Stimulated activated CD8-positive, alpha-beta memory T cell treated with anti-CD3 and anti-CD28 coated beads, Interleukin-7, amount 100 ng/mL, for 4 hours (primary cell): ENCODE measurements at regions not wholly inside any gene's neighbourhood (a gene's known extent, or its start where the extent isn't known, plus 50 kb on each side); places are given as distances from the start of the nearest gene placed in this dataset.
"Not testable (repeated sequence)": the region's sequence is repeated elsewhere in the genome, so short reads cannot be mapped to it uniquely, and the experiment has no call there.

Experiments
- DNase-seq, 2 donors: peaks; one replicate each; pipeline ENCODE4 v3.0.0-alpha.2; 2020; ENCODE audit warnings: low read depth in 2 of 2

DNA sequence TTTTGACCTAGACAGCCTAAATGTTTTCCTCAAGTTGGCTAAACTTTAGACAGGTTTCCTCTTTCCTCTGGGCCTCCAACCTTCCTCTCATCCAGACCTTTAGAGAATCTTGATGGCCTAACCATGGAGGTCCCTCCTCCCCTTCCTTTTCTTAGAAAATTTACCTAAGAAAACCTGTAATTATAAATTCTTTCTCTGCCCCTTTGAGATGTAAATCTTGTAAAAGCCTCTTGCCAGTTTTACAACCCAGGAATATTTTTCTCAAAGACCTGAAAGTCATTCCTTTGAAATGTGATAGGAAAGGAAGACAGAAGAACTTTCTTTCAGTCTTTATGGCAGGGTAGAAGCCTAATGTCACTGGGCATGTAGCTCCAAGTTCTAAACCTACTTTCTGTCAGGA lies 1752.6 kb upstream of the C9orf72 start:
- no peak for DNase-seq

DNA sequence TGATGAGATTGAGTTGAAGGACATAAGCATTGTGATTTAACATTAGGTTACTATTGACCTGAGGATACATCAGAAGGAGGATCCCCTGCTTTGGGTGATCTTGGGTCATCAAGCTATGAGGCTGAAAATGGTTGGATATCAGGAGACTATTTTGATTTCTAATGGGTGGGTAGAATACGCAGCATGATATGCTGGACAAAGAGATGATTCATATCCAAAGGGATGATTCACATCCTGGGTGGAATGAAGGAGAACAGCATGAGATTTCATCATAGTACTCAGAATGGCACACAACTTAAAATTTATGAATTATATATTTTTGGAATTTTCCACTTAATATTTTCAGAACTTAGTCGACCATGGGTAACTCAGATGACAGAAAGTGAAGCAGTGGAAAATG lies 1759.5 kb upstream of the C9orf72 start:
- DNase-seq: no peak

DNA sequence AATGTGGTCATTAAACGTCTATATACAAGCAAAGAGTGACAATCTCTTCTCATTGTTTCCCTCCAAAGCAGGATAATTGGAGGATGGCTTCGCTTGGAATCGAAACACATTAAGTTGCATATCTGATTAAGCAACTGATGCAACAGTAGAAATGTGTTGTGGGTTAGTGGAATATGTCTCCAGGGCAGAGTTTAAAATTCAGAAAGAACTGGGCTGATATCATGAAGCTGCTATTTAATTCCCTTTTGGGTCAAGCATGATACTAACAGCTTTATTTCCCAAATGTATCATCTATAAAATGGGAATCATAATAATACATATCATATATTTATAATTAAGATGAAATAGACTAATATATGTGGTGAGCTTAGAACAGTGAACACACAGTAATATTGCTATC lies 1763.0 kb upstream of the C9orf72 start:
- DNase-seq: no peak

DNA sequence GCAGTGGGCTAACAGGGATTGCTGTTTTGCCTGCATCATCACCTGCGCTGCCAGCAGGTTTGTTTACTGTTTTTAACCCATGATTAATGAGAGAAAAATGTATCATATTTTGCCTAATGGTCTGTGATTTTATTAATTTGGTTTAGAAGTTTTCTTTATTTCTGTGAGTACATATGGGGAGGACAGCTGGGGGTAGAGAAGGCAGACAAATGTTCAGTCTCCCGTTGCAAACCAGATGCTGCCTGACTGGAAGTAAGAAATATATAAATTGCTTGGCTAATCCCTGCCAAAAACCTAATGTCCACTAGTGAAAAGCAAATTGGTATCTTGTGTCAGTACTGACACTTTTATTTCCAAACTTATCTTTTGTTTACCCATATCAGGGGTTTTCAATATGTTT lies 1766.1 kb upstream of the C9orf72 start:
- DNase-seq: no peak

DNA sequence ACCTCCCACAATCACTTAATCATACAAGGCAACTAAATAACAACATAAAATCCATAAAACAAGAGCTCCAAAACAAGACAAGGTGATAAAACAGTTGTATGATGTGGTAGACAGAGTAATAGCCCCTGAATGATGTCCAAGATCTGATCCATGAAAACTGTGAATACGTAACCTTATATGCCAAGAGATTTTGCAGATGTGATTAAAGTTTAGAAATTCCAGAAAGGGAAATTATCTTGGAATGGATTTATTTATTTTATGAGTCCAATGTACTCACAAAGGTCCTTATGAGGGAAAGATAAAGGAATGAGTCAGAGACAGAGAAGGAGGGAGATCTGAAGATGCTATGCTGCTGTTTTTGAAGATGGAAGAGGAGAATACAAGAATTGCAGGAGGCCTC lies 1775.7 kb upstream of the C9orf72 start:
- no peak for DNase-seq

DNA sequence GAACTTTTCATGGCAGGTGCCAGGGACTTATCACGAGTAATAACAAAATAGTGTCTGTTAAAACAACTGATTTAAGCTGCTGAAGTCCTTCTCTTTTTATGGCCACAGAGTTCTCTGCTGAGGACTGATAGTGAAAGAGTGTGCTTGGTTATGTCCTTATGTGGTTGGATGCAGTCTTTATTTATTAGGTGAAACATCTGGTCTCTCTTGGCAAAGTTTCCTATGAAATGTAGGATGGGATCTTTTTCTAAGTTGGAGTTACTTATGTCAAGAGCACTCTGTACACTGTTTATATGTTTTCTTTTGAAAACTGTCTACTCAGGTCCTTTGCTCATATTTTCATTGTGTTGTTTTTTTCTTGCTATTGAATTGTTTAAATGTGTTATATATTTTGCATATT lies 1816.1 kb upstream of the C9orf72 start:
- DNase-seq: no peak

DNA sequence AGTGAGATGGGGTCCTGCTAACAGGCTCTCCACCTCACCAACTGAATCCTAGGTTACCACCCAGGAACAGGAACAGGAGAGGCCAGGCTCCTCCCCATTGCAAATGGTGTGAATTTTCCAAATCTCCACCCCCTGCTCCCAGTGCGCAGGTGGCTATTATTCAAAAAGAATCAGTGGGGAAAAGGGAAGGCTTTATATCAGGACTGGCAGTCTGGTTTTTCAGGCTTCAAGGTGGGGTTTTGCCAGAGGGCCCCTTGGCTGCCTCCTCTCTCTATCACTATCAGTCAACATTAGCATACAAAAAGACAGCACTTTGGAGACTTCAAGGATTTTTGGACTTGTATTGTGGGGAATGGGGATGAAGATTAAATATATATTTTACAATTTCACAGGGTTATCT lies 1817.6 kb upstream of the C9orf72 start:
- DNase-seq: no peak

DNA sequence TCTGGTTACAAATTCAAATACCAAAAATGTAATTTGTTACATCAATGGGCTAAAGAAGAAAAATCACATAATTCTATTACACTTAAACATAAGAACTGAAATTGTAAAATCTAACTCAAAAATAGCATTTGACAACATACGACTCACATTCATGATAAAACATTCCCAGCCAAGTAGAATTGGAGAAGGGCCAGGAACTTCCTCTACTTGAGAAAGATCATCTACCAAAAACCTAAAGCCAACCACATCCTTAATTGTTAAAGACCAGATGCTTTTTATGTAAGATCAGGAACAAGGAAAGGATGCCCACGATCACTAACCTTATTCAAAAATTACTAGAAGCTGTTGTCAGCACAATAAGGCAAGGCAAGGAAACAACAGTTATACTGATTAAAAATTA lies 1819.8 kb upstream of the C9orf72 start:
- no peak for DNase-seq

DNA sequence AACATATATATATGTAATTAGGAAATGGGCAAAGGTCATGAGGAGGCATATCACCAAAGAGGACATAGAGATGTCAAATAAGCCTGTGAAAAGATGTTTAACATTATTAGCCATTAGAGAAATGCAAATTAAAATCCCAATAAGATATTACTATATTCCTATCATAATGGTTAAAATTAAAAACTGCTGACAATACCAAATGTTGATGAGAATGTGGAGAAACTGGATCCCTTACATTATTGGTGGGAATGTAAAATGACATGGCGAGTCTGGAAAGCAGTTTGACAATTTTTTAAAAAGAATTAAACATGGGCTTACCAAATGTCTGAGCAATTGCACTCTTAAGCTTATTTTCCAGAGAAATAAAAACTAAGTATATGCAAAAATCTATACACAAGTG lies 1821.6 kb upstream of the C9orf72 start:
- DNase-seq: no peak

DNA sequence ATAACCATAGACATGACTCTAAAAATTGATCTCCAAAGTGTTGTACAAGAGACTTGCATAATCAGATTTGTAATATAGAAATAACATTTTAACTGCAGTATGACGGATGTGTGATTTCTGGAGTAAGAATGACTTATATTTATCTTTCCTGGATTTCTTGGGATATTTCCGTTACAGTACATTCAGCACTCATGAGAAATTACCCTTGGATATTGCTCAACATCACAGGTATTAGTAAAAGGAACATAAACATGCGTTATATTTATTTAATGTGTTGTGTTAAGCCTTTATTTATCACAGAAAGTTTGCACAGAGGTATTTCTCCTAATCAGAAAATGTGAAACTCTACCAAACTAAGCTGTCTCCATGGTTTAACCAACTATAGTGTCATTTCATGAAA lies 1823.9 kb upstream of the C9orf72 start:
- DNase-seq: no peak

DNA sequence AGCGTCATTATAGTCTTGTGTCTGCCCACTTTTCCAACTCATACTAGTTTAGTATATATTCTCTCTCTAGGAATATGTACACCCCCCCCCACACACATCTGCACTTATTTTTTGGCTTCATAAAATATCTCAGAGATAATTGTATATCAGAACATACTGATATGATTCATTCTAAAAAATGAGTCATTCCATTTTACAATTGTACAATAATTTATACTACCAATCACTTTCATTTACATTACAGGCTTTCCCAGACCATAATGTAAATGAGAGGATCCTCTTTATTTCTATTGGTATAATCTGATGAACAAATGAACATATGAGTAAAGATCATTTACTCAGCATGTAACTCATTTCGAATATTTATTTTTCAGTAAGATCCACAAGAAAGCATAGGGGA lies 1842.9 kb upstream of the C9orf72 start:
- no peak for DNase-seq

DNA sequence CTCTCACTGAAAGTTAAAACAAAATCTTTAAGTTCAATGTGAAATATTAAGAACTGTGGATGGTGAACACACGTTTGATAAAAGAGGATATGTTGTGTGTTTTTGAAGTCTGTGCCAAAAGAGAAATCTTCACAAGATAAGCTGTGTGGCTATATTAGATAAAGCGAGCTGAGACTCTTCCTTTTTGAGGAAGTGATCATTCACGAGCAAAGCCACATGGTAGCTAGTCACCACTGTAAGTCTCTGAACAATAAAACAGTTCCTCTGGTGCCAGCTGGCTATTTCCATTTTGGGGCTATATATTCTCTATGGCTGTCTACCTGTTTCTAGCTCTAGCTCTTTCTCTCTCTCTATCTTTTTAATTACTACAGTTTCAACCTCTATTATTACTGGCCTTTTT lies 1849.2 kb upstream of the C9orf72 start:
- no peak for DNase-seq

DNA sequence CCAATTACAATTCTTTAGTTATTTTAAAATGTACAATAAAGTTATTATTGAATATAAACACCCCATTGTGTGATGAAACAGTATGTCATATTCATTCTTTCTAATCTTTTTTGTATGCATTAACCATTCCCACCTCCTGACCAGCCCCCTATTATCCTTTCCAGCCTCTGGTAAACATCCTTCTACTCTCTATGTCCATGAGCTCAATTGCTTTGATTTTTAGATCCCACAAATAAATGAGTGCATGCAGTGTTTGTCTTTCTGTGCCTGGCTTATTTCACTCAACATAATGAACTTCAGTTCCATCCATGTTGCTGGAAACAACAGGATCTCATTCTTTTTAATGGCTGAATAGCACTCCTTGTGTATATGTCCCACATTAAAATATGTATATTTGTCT lies 1858.9 kb upstream of the C9orf72 start:
- no peak for DNase-seq

DNA sequence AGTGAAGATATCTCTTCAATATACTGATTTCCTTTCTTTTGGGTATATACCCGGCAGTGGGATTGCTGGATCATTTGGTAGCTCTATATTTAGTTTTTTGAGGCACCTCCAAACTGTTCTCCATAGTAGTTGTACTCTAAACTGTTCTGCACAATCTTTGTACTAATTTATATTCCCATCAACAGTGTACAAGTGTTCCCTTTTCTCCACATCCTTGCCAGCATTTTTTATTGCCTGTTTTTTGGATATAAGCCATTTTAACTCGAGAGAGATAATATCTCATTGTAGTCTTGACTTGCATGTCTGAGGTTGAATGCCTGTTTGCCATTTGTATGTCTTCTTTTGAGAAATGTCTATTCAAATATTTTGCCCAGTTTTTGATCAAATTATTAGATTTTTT lies 1859.4 kb upstream of the C9orf72 start:
- not testable (repeated sequence) for DNase-seq

DNA sequence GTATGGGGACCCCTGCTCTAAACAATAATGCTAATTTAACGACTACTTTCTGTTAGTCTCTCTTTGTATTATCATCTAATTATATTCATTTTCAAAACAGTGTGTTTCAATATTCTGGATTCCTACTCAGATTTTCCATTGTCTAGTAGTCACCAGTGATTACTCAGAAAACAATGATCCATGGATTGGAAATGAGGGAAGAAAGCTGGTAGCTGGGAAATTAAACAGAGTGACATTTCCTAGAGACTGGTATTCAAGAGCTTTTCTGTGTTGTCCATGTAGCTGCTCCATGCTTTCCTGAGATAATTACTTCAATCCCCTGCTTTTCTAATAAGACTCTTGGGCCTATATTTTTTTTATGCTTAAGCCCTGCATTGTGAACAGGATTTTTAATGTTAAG lies 1862.1 kb upstream of the C9orf72 start:
- DNase-seq: no peak

DNA sequence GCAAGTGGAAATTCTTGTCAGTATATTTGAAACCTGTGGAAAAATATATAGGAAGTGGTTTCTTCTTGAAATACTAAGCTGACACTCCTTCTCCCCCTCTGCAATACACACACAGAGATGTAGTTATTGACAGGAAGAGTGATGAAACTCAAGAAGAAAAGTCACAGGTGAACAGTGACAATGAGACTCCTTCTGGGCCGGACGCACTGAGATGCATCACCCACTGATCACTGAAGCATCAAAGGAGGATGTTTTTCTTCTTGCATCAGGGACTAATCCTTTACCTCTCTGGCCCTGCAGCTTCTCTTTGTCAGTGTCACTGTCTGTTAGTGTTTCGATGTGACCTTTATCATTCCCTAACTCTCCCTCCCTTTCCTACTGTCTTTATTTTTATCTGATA lies 1864.2 kb upstream of the C9orf72 start:
- no peak for DNase-seq

DNA sequence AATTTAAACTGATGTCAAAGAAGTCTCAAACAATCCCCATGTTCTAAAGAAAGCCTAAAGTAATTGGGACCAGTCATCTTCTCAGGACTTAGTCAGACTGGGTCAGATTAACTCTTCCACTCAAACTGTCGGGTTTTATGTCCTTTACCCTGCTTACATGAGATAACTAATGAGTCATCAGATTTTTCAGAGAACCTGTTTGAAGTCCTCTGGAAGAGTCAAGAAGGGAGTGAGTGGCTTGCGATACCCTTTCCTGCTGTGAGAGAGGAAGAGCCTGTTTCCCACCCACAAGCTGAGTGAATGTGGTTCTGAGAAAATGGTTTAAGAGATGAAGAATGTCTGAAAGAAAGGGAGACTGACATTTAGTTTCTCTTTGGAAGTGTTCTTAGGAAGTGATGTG lies 1866.7 kb upstream of the C9orf72 start:
- no peak for DNase-seq

DNA sequence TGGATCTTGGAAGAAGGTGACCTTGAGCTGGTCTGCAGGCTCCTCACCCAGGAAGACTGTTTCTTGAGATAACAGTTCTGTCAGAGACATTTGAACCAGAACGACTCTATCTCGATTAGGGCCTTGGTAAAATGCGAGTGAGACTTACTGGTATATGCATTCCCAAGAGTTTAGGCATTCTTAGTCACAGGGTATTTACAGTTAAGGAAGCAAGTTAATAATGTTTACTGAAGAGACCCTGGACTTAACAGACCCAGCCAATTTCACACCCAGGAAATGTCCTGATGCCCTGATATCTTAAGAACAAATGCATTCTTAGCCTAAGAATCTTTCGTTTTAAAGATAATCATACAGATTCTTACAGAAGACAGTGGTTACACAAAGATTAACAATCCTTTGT lies 1867.2 kb upstream of the C9orf72 start:
- no peak for DNase-seq

DNA sequence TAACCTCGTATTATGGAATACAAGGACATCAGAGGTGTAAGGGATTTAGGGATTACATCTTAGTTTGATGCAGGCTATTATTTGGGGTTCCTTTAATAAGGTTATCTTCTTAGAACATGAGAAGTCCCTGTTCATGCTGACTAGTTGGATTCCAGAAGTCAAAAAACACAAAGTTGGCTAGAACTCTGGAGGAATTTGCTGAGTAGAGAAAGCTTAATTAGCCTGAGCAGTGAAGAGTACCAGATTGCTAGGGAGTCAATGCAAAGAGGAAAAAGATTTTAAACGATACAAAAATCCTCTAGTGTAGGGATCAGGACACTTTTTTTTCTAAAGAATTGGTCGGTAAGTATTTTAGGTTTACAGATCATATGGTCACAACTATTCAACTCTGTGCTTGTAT lies 1872.5 kb upstream of the C9orf72 start:
- no peak for DNase-seq

DNA sequence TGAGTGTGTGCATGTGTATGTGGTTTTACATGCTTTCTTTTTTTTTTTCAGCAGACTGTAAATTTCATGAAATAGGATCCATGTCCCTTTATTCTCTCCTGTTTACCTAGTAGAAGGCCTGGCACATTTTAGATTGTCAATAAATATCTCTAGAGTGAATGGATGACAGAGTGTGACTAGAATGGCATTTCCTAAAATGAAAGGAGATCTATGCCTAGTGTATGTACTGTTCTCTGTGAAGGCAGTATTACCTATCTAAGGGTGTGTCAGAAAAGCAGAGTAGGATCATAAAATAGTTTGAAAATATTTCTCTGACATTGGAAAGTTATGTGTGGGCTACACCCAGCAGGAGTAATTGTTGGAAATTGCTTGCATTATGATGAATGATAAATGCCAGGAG lies 1876.0 kb upstream of the C9orf72 start:
- no peak for DNase-seq

DNA sequence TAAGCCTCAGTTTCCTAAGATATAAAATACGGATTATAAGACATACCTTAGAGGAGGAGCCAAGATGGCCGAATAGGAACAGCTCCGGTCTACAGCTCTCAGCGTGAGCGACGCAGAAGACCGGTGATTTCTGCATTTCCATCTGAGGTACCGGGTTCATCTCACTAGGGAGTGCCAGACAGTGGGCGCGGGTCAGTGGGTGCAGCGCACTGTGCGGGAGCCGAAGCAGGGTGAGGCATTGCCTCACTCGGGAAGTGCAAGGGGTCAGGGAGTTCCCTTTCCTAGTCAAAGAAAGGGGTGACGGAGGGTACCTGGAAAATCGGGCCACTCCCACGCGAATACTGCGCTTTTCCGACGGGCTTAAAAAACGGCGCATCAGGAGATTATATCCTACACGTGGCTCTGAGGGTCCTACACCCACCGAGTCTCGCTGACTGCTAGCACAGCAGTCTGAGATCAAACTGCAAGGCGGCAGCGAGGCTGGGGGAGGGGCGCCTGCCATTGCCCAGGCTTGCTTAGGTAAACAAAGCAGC lies 1877.1 kb upstream of the C9orf72 start:
- not testable (repeated sequence) for DNase-seq

DNA sequence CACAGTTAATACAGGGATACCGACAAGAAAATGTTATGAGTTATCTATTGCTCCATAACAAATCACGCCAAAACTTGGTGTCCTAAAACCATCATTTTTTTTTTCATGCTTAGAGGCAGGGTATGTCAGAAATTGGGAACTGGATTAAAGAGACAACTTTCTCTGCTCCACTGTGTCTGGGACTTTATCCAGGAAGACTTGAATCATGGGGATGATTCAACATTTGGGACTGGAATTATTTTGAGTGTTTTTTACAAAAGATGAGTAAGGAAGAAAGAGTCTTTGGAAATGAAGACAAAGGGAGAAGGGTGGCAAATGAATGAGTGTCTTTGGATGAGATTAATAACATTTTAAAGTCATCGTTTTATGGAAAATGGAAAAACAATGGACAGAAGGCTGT lies 1883.7 kb upstream of the C9orf72 start:
- no peak for DNase-seq

DNA sequence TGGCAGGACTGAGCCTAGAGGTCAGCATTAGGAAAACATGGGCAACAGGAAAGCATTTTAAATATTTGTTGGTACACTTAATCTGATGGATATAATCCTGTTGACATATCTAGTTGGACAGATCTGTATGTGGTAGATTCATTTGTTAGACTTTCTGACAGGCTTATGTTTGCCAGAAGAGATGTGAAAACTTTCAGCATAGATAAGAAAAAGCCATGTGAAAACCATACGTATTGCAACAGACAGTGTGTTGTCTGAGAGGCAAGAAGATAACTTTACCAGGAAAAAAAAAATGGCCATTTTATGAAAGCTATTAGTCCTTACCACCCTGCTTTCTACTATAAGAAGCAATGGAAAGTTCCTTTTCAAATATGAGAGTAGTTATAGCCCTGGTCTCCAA lies 1902.2 kb upstream of the C9orf72 start:
- DNase-seq: no peak

DNA sequence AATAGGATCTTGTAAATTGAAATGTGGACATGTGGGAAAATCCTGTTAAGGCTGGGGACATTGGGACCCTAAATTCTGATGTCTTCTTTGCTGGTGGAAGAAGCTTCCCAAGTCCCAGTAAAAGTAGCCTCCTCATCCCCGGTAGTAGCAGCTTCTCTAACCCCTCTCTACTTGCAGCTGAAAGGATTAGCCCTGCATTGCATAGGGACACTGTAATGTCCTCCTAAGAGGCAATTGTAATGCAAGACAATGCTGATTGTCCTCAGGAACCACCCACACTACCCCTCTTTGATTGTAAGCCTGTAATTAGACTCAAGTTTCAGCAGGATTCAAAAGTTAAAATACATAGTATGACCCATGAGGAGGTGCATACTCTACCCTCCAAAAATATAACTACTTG lies 1938.4 kb upstream of the C9orf72 start:
- DNase-seq: no peak

DNA sequence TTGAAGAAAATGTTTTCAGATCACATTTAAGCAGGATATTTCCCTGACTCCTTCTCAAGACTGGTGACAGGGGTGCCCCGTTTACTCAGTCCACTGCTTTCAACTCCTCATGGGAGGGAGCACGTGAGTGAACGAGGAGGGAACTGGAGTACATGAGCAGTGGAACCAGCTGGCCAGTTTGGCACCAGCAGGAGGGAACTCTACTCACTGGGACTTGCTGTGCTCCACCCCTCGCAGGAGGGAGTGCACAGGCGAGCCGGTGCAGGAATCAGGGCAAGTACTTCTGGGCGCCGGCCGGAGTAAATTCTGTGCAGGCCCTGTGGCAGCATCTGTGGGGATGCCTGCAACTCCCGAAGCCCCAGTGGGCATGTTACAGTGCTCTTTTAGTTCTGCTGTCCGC lies 1941.1 kb upstream of the C9orf72 start:
- no peak for DNase-seq
